ENCODE measurements at regions not wholly inside any gene's neighbourhood (a gene's known extent, or its start where the extent isn't known, plus 50 kb on each side); places are given as distances from the start of the nearest gene placed in this dataset.

GRCh38 chr12:104399740-104400612 lies 56.8 kb upstream of the CHST11 start:
- in situ Hi-C loops (cut with MboI; ENCODE audit: low sequenced_read_pairs): loop anchor here (25.0 kb wide), 1 partner anchor 662 kb away; no protein-coding TSS in a partner anchor

GRCh38 chr12:104402630-104403029 lies 54.1 kb upstream of the CHST11 start:
- in situ Hi-C loops (cut with MboI; ENCODE audit: low sequenced_read_pairs): no loop called here

- in situ Hi-C loops (cut with MboI; ENCODE audit: low sequenced_read_pairs): no loop called here
These were observed 52.0 kb upstream of the CHST11 start for GRCh38 chr12:104404781-104405180.

- in situ Hi-C loops (cut with MboI; ENCODE audit: low sequenced_read_pairs): no loop called here
These were observed 50.6 kb upstream of the CHST11 start for GRCh38 chr12:104406164-104406563.

Measured in HL-60/S4 treated with phorbol 12-myristate 13-acetate at 8.2 ng/mL for 4 days and 3 days (cell line).